ENCODE measurements at regions not wholly inside any gene's neighbourhood (a gene's known extent, or its start where the extent isn't known, plus 50 kb on each side); places are given as distances from the start of the nearest gene placed in this dataset.

DNA sequence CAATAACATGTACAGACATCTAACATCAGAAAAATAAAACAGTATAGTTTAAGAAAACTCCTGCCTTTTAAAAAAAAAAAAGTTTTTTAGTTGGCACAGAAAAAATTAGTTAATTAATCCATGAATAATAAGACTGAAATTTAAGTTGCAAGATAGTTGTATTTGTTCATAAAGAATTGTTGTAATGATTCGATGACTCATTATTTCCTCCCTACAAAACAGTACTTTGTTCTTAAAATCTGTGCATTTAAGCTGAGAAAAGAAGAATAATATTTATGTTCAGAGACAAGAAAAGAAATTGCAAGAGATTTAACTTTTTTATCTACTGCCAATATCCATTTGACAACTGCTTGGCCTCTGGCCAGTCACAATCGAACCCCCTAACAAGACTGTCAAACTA lies 894.7 kb downstream of the ADGRL2 start:
- no peak for TF ChIP-seq CTCF (IDR thresholded peaks at IDR 0.05; ENCODE audit: low read depth, low read length)

GRCh38 chr1:82690411-82690810 lies 889.7 kb downstream of the ADGRL2 start:
- TF ChIP-seq CTCF (IDR thresholded peaks at IDR 0.05; ENCODE audit: low read depth, low read length): no peak
- DNase-seq (ENCODE audit: extremely low read depth, low read depth): no peak

More for the DNA sequence above, 894.7 kb downstream of the ADGRL2 start:
- no peak for DNase-seq (ENCODE audit: extremely low read depth, low read depth)

DNA sequence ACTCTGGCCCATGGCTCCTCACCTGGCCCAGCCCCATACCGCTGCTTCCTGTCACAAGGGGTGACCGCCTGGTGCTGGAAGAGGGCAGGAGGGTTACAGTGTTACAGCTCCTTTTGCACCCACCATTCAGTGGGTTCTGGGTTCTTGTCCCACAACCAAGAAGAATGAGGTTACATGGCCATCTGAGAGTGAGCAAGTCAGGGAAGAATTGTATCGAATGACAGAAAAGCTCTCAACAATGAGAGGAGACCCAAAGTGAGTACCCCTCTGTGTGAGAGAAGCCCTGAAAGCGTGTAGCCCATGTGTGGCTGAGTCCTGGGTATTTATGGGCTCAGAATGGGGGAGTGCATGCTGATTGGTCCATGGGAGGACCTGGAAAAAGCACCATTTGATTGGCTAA lies 888.5 kb downstream of the ADGRL2 start:
- no peak for TF ChIP-seq CTCF (IDR thresholded peaks at IDR 0.05; ENCODE audit: low read depth, low read length)
- no peak for DNase-seq (ENCODE audit: extremely low read depth, low read depth)

DNA sequence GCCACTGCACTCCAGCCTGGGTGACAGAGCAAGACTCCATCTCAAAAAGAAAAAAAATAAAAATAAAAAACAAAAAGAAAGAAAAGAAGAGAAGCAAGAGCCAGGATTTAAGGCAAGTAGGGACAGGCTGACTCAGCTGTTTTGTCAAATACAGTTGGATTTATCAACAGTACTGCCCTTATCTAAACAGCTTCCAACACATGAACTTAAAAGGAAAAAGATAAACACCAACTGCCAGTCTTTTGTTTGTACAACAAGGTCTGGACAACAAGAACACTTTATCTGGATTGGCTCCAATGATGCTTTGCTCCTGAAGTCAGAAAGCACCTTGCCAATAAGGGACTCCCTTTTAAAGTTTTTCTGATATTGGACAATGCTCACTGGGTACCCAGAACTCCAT lies 886.0 kb downstream of the ADGRL2 start:
- no peak for DNase-seq (ENCODE audit: extremely low read depth, low read depth)
- no peak for TF ChIP-seq CTCF (IDR thresholded peaks at IDR 0.05; ENCODE audit: low read depth, low read length)

- no peak for TF ChIP-seq CTCF (IDR thresholded peaks at IDR 0.05; ENCODE audit: low read depth, low read length)
- DNase-seq (ENCODE audit: extremely low read depth, low read depth): no peak
Observed at GRCh38 chr1:82646888-82647287, 846.2 kb downstream of the ADGRL2 start.

- no peak for DNase-seq (ENCODE audit: extremely low read depth, low read depth)
- TF ChIP-seq CTCF (IDR thresholded peaks at IDR 0.05; ENCODE audit: low read depth, low read length): no peak
Observed at GRCh38 chr1:82646336-82646735, 845.6 kb downstream of the ADGRL2 start.

DNA sequence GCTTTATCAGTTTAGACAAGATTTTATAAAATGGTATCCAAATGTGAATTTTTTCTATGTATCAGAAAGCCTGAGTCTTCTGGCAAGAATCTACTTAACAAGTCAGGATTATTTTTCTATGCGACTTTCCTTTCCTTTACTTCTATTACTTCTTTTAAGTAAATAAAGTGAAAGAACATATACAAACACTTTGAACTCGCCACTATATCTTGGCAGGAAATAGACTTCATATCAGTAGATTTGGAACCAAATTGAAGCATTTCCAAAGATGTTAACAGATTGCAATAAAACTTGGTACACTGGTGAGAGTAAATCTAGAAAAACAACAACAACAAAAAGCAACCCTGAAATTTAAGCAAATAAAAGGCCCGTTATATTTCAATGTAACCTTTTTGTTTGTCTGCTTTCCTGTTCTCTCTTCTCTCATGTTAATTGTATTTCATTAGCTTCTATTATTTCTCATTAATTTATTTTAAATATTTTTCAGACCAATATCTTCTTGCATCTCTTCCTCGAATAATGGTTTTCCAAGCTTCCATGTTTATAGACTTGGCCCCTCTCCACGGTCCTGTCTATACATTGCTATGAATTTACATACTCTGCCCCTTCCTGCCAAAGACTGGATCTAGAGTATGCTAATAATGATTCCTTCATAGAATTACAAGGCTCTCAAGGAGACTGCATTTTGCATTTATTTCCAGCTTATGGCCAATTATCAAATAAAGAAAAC lies 843.6 kb downstream of the ADGRL2 start:
- no peak for DNase-seq (ENCODE audit: extremely low read depth, low read depth)
- no peak for TF ChIP-seq CTCF (IDR thresholded peaks at IDR 0.05; ENCODE audit: low read depth, low read length)

All from AG09319 (cell line).